H9 (cell line): ENCODE measurements at regions not wholly inside any gene's neighbourhood (a gene's known extent, or its start where the extent isn't known, plus 50 kb on each side); places are given as distances from the start of the nearest gene placed in this dataset.

Source experiments
- DNase-seq: peaks from one replicate; pipeline ENCODE4 v3.0.0-alpha.2; 2017
- H2AFZ ChIP-seq: one replicate; pipeline ENCODE4 v1.6.1; 2013; ENCODE audit warnings: mild to moderate bottlenecking, low read length, control low read depth, moderate library complexity
- H2AK5ac ChIP-seq: 2 replicates; pipeline ENCODE4 v1.6.1; 2013; ENCODE audit warnings: low read length, control low read depth, mixed read lengths; ENCODE audit not compliant: insufficient read length
- H2BK120ac ChIP-seq: one replicate; pipeline ENCODE4 v1.6.1; 2013; ENCODE audit warnings: low read depth, mild to moderate bottlenecking, low read length, control low read depth, inconsistent platforms; ENCODE audit not compliant: poor library complexity, severe bottlenecking
- H2BK12ac ChIP-seq: 2 replicates; pipeline ENCODE4 v1.6.1; 2013; ENCODE audit warnings: low read length, control low read depth, mixed read lengths, low read depth; ENCODE audit not compliant: insufficient read length
- H2BK15ac ChIP-seq: 2 replicates; pipeline ENCODE4 v1.6.1; 2013; ENCODE audit warnings: low read depth, low read length, control low read depth
- H2BK20ac ChIP-seq: one replicate; pipeline ENCODE4 v1.6.1; 2013; ENCODE audit warnings: low read depth, mild to moderate bottlenecking, low read length, control low read depth, inconsistent platforms; ENCODE audit not compliant: poor library complexity, severe bottlenecking
- H2BK5ac ChIP-seq: 2 replicates; pipeline ENCODE4 v1.6.1; 2013; ENCODE audit warnings: low read length, control low read depth, mixed read lengths; ENCODE audit not compliant: insufficient read length
- H3K14ac ChIP-seq: 2 replicates; pipeline ENCODE4 v1.6.1; 2013; ENCODE audit warnings: low read length, control low read depth; ENCODE audit not compliant: insufficient read depth
- H3K18ac ChIP-seq: 2 replicates; pipeline ENCODE4 v1.6.1; 2013; ENCODE audit warnings: low read depth, mild to moderate bottlenecking, mixed read lengths, low read length, control low read depth; ENCODE audit not compliant: insufficient read length
- H3K23ac ChIP-seq: 2 replicates; pipeline ENCODE4 v1.6.1; 2013; ENCODE audit warnings: low read length, control low read depth, mixed read lengths, low read depth; ENCODE audit not compliant: insufficient read length
- H3K23me2 ChIP-seq: 2 replicates; pipeline ENCODE4 v1.6.1; 2013; ENCODE audit warnings: low read depth, mild to moderate bottlenecking, mixed read lengths, low read length, control low read depth; ENCODE audit not compliant: insufficient read length, poor library complexity, severe bottlenecking
- H3K27ac ChIP-seq: 2 replicates; pipeline ENCODE4 v1.5.1; 2013; ENCODE audit warnings: low read length, control low read depth, mixed read lengths, low read depth; ENCODE audit not compliant: insufficient read length
- H3K27me3 ChIP-seq: 2 replicates; pipeline ENCODE4 v1.6.1; 2013; ENCODE audit warnings: low read length, control low read depth, inconsistent platforms; ENCODE audit not compliant: insufficient read depth
- H3K4ac ChIP-seq: 2 replicates; pipeline ENCODE4 v1.6.1; 2013; ENCODE audit warnings: low read depth, mild to moderate bottlenecking, control low read depth, inconsistent platforms, low read length, moderate library complexity
- H3K4me1 ChIP-seq: 2 replicates; pipeline ENCODE4 v1.6.1; 2013; ENCODE audit warnings: low read length, control low read depth, inconsistent platforms; ENCODE audit not compliant: insufficient read depth
- H3K4me2 ChIP-seq: 2 replicates; pipeline ENCODE4 v1.6.1; 2013; ENCODE audit warnings: low read length, control low read depth, mixed read lengths; ENCODE audit not compliant: insufficient read length, insufficient read depth
- H3K56ac ChIP-seq: 2 replicates; pipeline ENCODE4 v1.6.1; 2013; ENCODE audit warnings: low read depth, mild to moderate bottlenecking, mixed read lengths, low read length, control low read depth; ENCODE audit not compliant: insufficient read length
- H3K79me1 ChIP-seq: 2 replicates; pipeline ENCODE4 v1.6.1; 2013; ENCODE audit warnings: low read depth, mild to moderate bottlenecking, moderate library complexity, low read length, control low read depth, inconsistent platforms; ENCODE audit not compliant: insufficient read depth, poor library complexity, severe bottlenecking
- H3K79me2 ChIP-seq: 2 replicates; pipeline ENCODE4 v1.6.1; 2013; ENCODE audit warnings: low read length, control low read depth, inconsistent platforms; ENCODE audit not compliant: insufficient read depth
- H3K9ac ChIP-seq: 2 replicates; pipeline ENCODE4 v1.6.1; 2013; ENCODE audit warnings: low read length, control low read depth, mixed read lengths; ENCODE audit not compliant: insufficient read length; ENCODE audit errors: extremely low read depth
- H3K9me3 ChIP-seq: one replicate; pipeline ENCODE4 v1.6.1; 2013; ENCODE audit warnings: low read depth, low read length, inconsistent platforms; ENCODE audit not compliant: control insufficient read depth
- H3T11ph ChIP-seq: one replicate; pipeline ENCODE4 v1.6.1; 2013; ENCODE audit warnings: mild to moderate bottlenecking, low read length, control low read depth, inconsistent platforms
- H4K20me1 ChIP-seq: one replicate; pipeline ENCODE4 v1.6.1; 2013; ENCODE audit not compliant: control insufficient read depth, insufficient read length, insufficient read depth
- H4K5ac ChIP-seq: 2 replicates; pipeline ENCODE4 v1.6.1; 2013; ENCODE audit warnings: low read depth, mild to moderate bottlenecking, mixed read lengths, low read length, control low read depth; ENCODE audit not compliant: insufficient read length
- H4K8ac ChIP-seq: replicated peaks from 2 replicates; pipeline ENCODE4 v1.6.1; 2013; ENCODE audit warnings: low read length, control low read depth, mixed read lengths, low read depth; ENCODE audit not compliant: insufficient read length
- H4K91ac ChIP-seq: 2 replicates; pipeline ENCODE4 v1.6.1; 2013; ENCODE audit warnings: low read depth, mild to moderate bottlenecking, moderate library complexity, mixed read lengths, low read length, control low read depth; ENCODE audit not compliant: insufficient read length
- H3K27ac Mint-ChIP-seq, 3 experiments: 2 replicates in 2 of 3; 3 replicates in 1 of 3; pipeline ENCODE4 v1.8.0; 2020 to 2021; ENCODE audit warnings: mixed read lengths in 3 of 3, mild to moderate bottlenecking in 1 of 3, moderate library complexity in 1 of 3
- H3K27me3 Mint-ChIP-seq: 2 replicates; pipeline ENCODE4 v1.8.0; 2021; ENCODE audit warnings: low read depth, mild to moderate bottlenecking, moderate library complexity, mixed read lengths
- H3K36me3 Mint-ChIP-seq, 3 experiments: 2 replicates in 2 of 3; 3 replicates in 1 of 3; pipeline ENCODE4 v1.8.0; 2020 to 2021; ENCODE audit warnings: low read depth in 3 of 3, mixed read lengths in 3 of 3; ENCODE audit not compliant: insufficient read depth in 1 of 3
- H3K4me1 Mint-ChIP-seq, 2 experiments: 2 replicates each; pipeline ENCODE4 v1.8.0; 2020; ENCODE audit warnings: mixed read lengths in 2 of 2
- H3K4me3 Mint-ChIP-seq, 2 experiments: 2 replicates in 1 of 2; 3 replicates in 1 of 2; pipeline ENCODE4 v1.8.0; 2020 to 2021; ENCODE audit warnings: mild to moderate bottlenecking in 2 of 2, mixed read lengths in 2 of 2, moderate library complexity in 1 of 2
- H3K9me3 Mint-ChIP-seq, 2 experiments: 2 replicates in 1 of 2; 3 replicates in 1 of 2; pipeline ENCODE4 v1.8.0; 2020; ENCODE audit warnings: mild to moderate bottlenecking in 2 of 2, mixed read lengths in 2 of 2, moderate library complexity in 1 of 2
- WGBS: extraction: QIAGEN DNeasy Blood & Tissue Kit; methylation state at CpG from one replicate; pipeline ENCODE4 v1.1.7; 2013; ENCODE audit warnings: missing lambda C conversion rate, low lambda C conversion rate, mixed read lengths; ENCODE audit not compliant: insufficient read length; ENCODE audit errors: extremely low coverage; 5-methylcytosine and 5-hydroxymethylcytosine counted together
- TF ChIP-seq, protein P1 (sequence below): fragments of 200-600 bp; sonication (generic); conservative IDR thresholded peaks from 3 replicates; pipeline ENCODE4 v1.8.0; 2021; ENCODE audit warnings: antibody characterized with exemption, mild to moderate bottlenecking

DNA sequence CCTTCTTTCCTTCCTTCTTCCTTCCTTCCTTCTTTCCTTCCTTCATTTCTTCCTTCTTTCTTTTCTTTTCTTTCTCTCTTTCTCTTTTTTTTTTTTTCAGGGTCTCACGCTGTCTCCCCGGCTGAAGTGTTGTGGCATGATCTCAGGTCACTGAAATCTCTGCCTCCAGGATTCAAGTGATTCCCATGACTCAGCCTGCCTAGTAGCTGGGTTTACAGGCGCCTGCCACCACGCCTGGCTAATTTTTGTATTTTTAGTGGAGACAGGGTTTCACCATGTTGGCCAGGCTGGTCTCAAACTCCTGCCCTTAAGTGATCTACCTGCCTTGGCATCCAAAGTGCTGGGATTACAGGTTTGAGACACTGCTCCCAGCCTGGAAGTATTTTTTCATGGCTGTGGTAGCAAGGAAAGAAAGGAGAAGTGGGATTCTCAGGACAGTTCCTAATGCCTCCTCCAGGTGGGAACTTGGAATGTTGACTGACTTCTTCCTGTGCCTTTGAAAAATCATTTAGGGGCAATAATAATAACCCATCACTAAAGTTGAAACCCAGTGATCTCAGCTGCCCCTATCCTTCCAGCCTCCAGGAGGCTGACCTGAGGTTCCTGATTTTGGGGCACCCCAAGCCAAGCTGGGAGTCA is 89.3 kb upstream of the CELF4 start:
- no peak overlapping the region for H2BK12ac ChIP-seq
- H3K4me1 Mint-ChIP-seq: peaks cover 16 to 21% of the 10 kb centered on the region in 2 experiments
- no peak overlapping the region for H2BK120ac ChIP-seq
- no peak overlapping the region for H3K4me3 Mint-ChIP-seq
- no peak overlapping the region for H2BK20ac ChIP-seq
- H3K27me3 Mint-ChIP-seq: peaks cover 4% of the 10 kb centered on the region
- no peaks in the 10 kb centered on the region for H4K20me1 ChIP-seq
- H3K4ac ChIP-seq: no peak overlapping the region
- H3K14ac ChIP-seq: no peak overlapping the region
- no peak for DNase-seq
- H3K27ac Mint-ChIP-seq: peak overlapping the region in 1 of 3 experiments; percentile 64; a peak in 2 of 7 replicates
- no CpG with 5 or more reads among the region's 4 CpGs for whole genome bisulfite sequencing
- H2AFZ ChIP-seq: no peak overlapping the region
- H3K27ac ChIP-seq: no peak overlapping the region
- peaks cover 0 to 4% (median 4%) of the 10 kb centered on the region in 3 experiments; a peak in 4 of 7 replicates for H3K36me3 Mint-ChIP-seq
- no peak overlapping the region for H3K4me2 ChIP-seq
- no peaks in the 10 kb centered on the region for H3K79me1 ChIP-seq
- H4K91ac ChIP-seq: no peak overlapping the region
- no peak overlapping the region for H3K18ac ChIP-seq
- peaks cover 4 to 5% of the 10 kb centered on the region in 2 experiments; a peak in 4 of 5 replicates for H3K9me3 Mint-ChIP-seq
- TF ChIP-seq, protein P1, sequence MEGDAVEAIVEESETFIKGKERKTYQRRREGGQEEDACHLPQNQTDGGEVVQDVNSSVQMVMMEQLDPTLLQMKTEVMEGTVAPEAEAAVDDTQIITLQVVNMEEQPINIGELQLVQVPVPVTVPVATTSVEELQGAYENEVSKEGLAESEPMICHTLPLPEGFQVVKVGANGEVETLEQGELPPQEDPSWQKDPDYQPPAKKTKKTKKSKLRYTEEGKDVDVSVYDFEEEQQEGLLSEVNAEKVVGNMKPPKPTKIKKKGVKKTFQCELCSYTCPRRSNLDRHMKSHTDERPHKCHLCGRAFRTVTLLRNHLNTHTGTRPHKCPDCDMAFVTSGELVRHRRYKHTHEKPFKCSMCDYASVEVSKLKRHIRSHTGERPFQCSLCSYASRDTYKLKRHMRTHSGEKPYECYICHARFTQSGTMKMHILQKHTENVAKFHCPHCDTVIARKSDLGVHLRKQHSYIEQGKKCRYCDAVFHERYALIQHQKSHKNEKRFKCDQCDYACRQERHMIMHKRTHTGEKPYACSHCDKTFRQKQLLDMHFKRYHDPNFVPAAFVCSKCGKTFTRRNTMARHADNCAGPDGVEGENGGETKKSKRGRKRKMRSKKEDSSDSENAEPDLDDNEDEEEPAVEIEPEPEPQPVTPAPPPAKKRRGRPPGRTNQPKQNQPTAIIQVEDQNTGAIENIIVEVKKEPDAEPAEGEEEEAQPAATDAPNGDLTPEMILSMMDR: peak; percentile 35; the same call in 1 of the 3 replicates
- no peaks in the 10 kb centered on the region for H3K27me3 ChIP-seq
- no peaks in the 10 kb centered on the region for H3K79me2 ChIP-seq
- H3K23ac ChIP-seq: no peak overlapping the region
- no peak overlapping the region for H4K5ac ChIP-seq
- H3K4me1 ChIP-seq: peaks cover 6% of the 10 kb centered on the region; the same call in 1 of the 2 replicates
- H2BK5ac ChIP-seq: no peak overlapping the region
- H2BK15ac ChIP-seq: no peak overlapping the region
- H3K23me2 ChIP-seq: no peaks in the 10 kb centered on the region
- H3K56ac ChIP-seq: no peak overlapping the region
- H3K9me3 ChIP-seq: no peaks in the 10 kb centered on the region
- H2AK5ac ChIP-seq: no peak overlapping the region
- H4K8ac ChIP-seq: no peak overlapping the region
- H3K9ac ChIP-seq: no peak overlapping the region
- H3T11ph ChIP-seq: no peak overlapping the region
